ENCODE measurements at regions not wholly inside any gene's neighbourhood (a gene's known extent, or its start where the extent isn't known, plus 50 kb on each side); places are given as distances from the start of the nearest gene placed in this dataset.

- no peak for TF ChIP-seq POLR2A (IDR thresholded peaks at IDR 0.05; ENCODE audit: low read length)
- TF ChIP-seq GATA1 (IDR thresholded peaks at IDR 0.05; ENCODE audit: low read depth, low read length), result no peak
Observed at GRCh38 chr12:97985834-97986233, 523.2 kb downstream of the RMST start.
